ENCODE measurements at regions not wholly inside any gene's neighbourhood (a gene's known extent, or its start where the extent isn't known, plus 50 kb on each side); places are given as distances from the start of the nearest gene placed in this dataset.

GRCh38 chr1:163821679-163822078, 499.9 kb downstream of the NUF2 start:
- no peaks in the 10 kb centered on the region for H3K36me3 ChIP-seq
- TF ChIP-seq POLR2A (IDR thresholded peaks at IDR 0.05) (no peak), POLR2AphosphoS5 (IDR thresholded peaks at IDR 0.05; ENCODE audit: insufficient read depth in 1 of 2, low read depth in 1 of 2) (no peak)
- TF ChIP-seq, protein P1, sequence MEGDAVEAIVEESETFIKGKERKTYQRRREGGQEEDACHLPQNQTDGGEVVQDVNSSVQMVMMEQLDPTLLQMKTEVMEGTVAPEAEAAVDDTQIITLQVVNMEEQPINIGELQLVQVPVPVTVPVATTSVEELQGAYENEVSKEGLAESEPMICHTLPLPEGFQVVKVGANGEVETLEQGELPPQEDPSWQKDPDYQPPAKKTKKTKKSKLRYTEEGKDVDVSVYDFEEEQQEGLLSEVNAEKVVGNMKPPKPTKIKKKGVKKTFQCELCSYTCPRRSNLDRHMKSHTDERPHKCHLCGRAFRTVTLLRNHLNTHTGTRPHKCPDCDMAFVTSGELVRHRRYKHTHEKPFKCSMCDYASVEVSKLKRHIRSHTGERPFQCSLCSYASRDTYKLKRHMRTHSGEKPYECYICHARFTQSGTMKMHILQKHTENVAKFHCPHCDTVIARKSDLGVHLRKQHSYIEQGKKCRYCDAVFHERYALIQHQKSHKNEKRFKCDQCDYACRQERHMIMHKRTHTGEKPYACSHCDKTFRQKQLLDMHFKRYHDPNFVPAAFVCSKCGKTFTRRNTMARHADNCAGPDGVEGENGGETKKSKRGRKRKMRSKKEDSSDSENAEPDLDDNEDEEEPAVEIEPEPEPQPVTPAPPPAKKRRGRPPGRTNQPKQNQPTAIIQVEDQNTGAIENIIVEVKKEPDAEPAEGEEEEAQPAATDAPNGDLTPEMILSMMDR (IDR thresholded peaks at IDR 0.05): no peak
- no peak overlapping the region for H3K27ac ChIP-seq
- no peaks in the 10 kb centered on the region for H3K4me1 ChIP-seq
- H3K4me3 ChIP-seq: no peak overlapping the region
- DNase-seq (ENCODE audit: extremely low spot score in 2 of 2): no peak
- intact Hi-C loops (cut with DNase I): no loop called here
- H3K9me3 ChIP-seq: no peaks in the 10 kb centered on the region
- H3K27me3 ChIP-seq: no peaks in the 10 kb centered on the region

GRCh38 chr1:163823017-163823416, 501.3 kb downstream of the NUF2 start:
- no peaks in the 10 kb centered on the region for H3K27me3 ChIP-seq
- TF ChIP-seq, protein P1 (IDR thresholded peaks at IDR 0.05): no peak
- TF ChIP-seq POLR2AphosphoS5 (IDR thresholded peaks at IDR 0.05; ENCODE audit: insufficient read depth in 1 of 2, low read depth in 1 of 2): no peak
- no peak for TF ChIP-seq POLR2A (IDR thresholded peaks at IDR 0.05)
- no peak overlapping the region for H3K4me3 ChIP-seq
- DNase-seq (ENCODE audit: extremely low spot score in 2 of 2): no peak
- no peaks in the 10 kb centered on the region for H3K36me3 ChIP-seq
- no peak overlapping the region for H3K27ac ChIP-seq
- no peaks in the 10 kb centered on the region for H3K9me3 ChIP-seq
- no peaks in the 10 kb centered on the region for H3K4me1 ChIP-seq
- intact Hi-C loops (cut with DNase I): no loop called here

DNA sequence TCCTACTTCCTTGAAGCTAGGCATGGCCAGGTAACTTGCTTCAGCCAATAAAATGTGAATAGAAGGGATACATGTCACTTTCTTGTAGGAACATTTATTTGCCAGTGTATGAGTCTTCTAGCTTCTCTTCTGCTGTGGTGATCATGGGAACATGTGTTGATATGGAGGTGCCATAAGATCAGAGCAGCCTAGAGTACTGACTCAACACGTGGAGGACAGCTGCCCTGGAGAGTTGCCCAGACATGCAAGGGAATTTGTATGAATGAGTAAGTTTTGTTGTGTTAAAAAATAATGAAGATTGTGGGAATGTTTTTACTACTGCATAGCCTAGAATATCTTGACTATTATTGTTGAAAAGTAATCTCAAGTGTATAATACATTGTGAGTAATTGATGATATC, 502.3 kb downstream of the NUF2 start:
- no peaks in the 10 kb centered on the region for H3K4me1 ChIP-seq

DNA sequence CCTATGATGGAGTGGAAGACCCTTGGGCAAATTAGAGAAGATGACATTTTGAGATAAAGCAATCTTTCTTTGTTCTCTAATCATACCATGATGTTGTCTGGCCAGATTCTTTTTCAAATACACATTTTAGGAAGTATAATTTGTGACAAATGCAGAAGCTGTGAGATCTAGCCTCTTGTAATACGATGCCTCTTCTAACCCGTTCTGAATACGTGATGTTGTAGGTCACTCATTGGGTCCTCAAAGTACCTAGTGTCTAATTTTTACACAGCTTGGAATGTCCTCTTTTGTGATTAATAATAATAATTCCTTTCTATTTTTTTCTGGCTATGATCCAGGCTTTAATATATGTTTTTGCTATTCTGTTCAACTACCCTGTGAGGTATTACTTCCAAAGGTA, 502.7 kb downstream of the NUF2 start:
- Histone ChIP-seq H3K9me3 (no peaks in the 10 kb centered on the region), H3K27me3 (no peaks in the 10 kb centered on the region), H3K27ac (no peak overlapping the region), H3K4me1 (no peaks in the 10 kb centered on the region), H3K36me3 (no peaks in the 10 kb centered on the region), H3K4me3 (no peak overlapping the region)
- TF ChIP-seq POLR2A (IDR thresholded peaks at IDR 0.05): no peak
- TF ChIP-seq POLR2AphosphoS5 (IDR thresholded peaks at IDR 0.05; ENCODE audit: insufficient read depth in 1 of 2, low read depth in 1 of 2): no peak
- TF ChIP-seq, protein P1 (IDR thresholded peaks at IDR 0.05): no peak
- intact Hi-C loops (cut with DNase I): no loop called here
- DNase-seq (ENCODE audit: extremely low spot score in 2 of 2): no peak

More for the DNA sequence above, 502.3 kb downstream of the NUF2 start:
- H3K27ac ChIP-seq: no peak overlapping the region
- intact Hi-C loops (cut with DNase I): no loop called here
- H3K36me3 ChIP-seq: no peaks in the 10 kb centered on the region
- no peaks in the 10 kb centered on the region for H3K27me3 ChIP-seq
- no peak overlapping the region for H3K4me3 ChIP-seq
- TF ChIP-seq, protein P1 (IDR thresholded peaks at IDR 0.05): no peak
- TF ChIP-seq POLR2A (IDR thresholded peaks at IDR 0.05): no peak
- no peak for TF ChIP-seq POLR2AphosphoS5 (IDR thresholded peaks at IDR 0.05; ENCODE audit: insufficient read depth in 1 of 2, low read depth in 1 of 2)
- H3K9me3 ChIP-seq: no peaks in the 10 kb centered on the region
- DNase-seq (ENCODE audit: extremely low spot score in 2 of 2): no peak

DNA sequence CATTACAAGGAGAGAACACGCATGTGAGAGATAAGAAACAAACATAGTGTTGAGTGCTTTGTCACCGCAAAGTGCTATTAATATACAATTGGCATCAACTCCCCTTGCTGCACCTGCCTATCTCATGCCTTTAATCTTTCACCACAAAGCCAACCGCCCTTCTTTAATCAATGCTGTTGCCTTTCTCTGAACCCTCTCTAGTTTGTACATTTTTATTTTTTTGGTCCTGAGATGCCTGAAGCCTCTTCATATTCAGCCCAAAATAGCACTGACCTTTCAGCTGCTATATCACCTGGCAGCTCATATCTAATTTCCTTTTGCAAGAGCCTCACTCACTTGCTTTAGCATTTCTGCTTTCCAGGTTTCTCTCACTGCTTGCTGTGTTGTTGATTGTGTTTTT, 504.7 kb downstream of the NUF2 start:
- no peak overlapping the region for H3K27ac ChIP-seq
- no peaks in the 10 kb centered on the region for H3K27me3 ChIP-seq
- no peaks in the 10 kb centered on the region for H3K4me1 ChIP-seq
- H3K36me3 ChIP-seq: no peaks in the 10 kb centered on the region
- TF ChIP-seq POLR2AphosphoS5 (IDR thresholded peaks at IDR 0.05; ENCODE audit: insufficient read depth in 1 of 2, low read depth in 1 of 2) (no peak), POLR2A (IDR thresholded peaks at IDR 0.05) (no peak)
- TF ChIP-seq, protein P1 (IDR thresholded peaks at IDR 0.05): no peak
- H3K4me3 ChIP-seq: no peak overlapping the region
- intact Hi-C loops (cut with DNase I): no loop called here
- H3K9me3 ChIP-seq: no peaks in the 10 kb centered on the region
- DNase-seq (ENCODE audit: extremely low spot score in 2 of 2): no peak
